Astrocyte of the cerebellum (primary cell): ENCODE measurements at regions not wholly inside any gene's neighbourhood (a gene's known extent, or its start where the extent isn't known, plus 50 kb on each side); places are given as distances from the start of the nearest gene placed in this dataset.

Source experiments
- DNase-seq: peaks from one replicate; pipeline ENCODE4 v3.0.0-alpha.2; 2011; ENCODE audit warnings: low read depth
- H3K4me3 ChIP-seq: 2 replicates; pipeline ENCODE4 v1.5.1; 2011; ENCODE audit warnings: mild to moderate bottlenecking, low read depth, low read length, moderate library complexity
- in situ Hi-C: cut with HindIII; loops from 2 replicates; pipeline ENCODE4 v1.10.0; 2017; ENCODE audit warnings: low sequenced_read_pairs
- TF ChIP-seq, protein P1 (sequence below): IDR thresholded peaks from 2 replicates; pipeline ENCODE4 v1.5.1; 2012; ENCODE audit warnings: low read length, low read depth, moderate library complexity, mild to moderate bottlenecking; ENCODE audit errors: missing control alignments

DNA sequence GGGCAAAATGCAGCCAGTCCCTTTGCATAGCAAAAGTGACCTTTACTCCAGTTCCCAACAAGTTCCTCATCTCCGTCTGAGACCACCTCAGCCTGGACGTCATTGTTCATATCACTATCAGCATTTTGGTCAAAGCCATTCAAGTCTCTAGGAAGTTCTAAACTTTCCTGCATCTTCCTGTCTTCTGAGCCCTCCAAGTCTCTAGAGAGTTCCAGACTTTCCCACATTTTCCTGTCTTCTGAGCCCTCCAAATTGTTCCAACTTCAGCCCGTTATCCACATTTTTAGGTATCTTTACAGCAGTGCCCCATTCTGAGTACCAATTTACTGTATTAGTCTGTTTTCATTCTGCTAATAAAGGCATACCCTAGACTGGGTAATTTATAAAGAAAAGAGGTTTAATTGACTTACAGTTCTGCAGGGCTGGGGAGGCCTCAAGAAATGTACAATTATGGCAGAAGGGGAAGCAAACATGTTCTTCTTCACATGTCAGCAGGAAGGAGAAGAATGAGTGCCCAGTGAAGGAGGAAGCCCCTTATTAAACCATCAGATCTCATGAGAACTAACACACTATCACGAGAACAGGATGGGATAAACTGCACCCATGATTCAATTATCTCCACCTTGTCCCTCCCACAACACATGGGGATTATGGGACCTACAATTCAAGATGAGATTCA is 123.7 kb downstream of the MYCN start:
- no peak for DNase-seq
- no peak overlapping the region for H3K4me3 ChIP-seq
- in situ Hi-C loops, result no loop called here
- TF ChIP-seq, protein P1, sequence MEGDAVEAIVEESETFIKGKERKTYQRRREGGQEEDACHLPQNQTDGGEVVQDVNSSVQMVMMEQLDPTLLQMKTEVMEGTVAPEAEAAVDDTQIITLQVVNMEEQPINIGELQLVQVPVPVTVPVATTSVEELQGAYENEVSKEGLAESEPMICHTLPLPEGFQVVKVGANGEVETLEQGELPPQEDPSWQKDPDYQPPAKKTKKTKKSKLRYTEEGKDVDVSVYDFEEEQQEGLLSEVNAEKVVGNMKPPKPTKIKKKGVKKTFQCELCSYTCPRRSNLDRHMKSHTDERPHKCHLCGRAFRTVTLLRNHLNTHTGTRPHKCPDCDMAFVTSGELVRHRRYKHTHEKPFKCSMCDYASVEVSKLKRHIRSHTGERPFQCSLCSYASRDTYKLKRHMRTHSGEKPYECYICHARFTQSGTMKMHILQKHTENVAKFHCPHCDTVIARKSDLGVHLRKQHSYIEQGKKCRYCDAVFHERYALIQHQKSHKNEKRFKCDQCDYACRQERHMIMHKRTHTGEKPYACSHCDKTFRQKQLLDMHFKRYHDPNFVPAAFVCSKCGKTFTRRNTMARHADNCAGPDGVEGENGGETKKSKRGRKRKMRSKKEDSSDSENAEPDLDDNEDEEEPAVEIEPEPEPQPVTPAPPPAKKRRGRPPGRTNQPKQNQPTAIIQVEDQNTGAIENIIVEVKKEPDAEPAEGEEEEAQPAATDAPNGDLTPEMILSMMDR, result no peak

DNA sequence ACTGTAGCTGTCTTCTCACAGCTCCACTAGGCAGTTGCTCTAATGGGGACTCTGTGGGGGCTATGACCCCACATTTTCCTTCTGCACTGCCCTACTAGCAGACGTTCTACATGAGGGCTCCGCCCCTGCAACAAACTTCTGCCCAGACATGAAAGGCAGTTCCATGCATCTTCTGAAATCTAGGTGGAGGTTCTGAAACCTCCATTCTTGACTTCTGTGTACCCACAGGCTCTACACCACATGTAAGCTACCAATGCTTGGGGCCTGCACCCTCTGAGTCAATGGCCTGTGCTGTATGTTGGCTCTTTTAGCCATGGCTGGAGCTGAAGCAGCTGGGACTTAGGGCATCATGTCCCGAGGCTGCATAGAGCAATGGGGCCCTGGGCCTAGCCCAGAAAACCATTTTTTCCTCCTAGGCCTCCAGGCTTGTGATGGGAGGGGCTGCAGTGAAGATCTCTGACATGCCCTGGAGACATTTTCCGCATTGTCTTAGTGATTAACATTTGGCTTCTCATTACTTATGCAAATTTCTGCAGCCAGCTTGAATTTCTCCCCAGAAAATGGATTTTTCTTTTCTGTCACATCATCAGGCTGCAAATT is 123.0 kb downstream of the MYCN start:
- H3K4me3 ChIP-seq, result no peak overlapping the region
- TF ChIP-seq, protein P1, result no peak
- in situ Hi-C loops, result no loop called here
- DNase-seq, result no peak

DNA sequence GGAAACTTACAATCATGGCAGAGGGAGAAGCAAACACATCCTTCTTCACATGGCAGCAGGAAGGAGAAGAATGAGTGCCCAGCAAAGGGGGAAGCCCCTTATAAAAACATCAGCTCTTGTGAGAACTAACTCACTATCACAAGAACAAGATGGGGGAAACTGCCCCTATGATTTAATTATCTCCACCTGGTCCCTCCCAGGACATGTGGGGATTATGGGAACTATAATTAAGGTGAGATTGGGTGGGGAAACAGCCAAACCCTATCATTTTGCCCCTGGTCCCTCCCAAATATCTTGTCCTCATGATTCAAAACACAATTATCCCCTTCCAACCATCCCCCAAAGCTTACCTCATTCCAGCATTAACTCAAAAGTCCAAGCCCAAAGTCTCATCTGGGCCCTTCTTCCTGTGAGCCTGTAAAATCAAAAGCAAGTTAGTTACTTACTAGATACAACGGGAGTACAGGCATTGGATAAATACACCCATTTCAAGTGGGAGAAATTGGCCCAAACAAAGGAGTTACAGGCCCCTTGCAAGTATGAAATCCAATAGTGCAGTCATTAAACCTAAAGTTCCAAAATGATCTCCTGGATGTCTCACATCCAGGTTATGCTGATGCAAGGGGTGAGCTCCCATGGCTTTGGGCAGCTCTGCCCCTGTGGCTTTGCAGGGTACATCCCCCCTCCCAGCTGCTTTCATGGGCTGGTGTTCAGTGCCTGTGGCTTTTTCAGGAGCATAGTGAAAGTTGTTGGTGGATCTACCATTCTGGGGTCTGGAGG is 122.3 kb downstream of the MYCN start:
- in situ Hi-C loops, result no loop called here

DNA sequence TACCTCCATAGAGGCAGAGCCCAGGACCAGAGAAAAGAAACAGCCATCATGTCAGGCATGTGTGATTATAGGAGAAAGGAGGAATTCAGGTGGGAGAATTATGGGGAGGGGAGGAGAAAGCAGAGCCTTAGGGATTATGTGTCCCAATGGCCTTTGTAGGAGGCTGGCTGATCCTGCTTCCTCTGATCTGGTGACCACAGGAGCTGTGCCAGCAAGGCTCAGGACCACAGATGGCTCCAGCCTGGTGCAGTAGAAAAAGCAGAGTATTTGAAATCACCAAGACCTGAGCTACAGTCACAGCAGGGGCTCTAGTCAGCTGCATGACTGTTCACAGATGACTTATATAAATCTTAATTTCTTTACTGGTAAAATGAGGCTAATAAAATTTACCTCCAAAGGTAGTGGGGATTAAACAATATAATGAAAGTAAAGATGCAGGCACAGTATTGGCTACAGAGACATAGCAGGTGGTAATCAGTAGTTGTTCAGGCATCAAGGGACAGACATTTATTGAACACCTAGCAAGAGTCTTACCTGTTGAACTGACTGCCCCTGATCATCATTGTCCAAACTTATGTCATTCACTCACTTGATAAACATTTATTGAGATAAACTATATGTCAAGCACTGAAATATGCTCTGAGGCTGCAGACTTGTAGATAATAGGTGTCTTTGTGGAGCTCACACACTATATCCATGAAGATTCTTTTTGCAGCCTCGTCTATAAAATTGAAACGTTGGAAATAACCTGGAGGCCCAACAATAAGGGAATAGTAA is 121.3 kb downstream of the MYCN start:
- DNase-seq, result no peak
- TF ChIP-seq, protein P1, result no peak
- in situ Hi-C loops, result no loop called here
- no peak overlapping the region for H3K4me3 ChIP-seq

More for the DNA sequence above, 122.3 kb downstream of the MYCN start:
- TF ChIP-seq, protein P1, result no peak
- H3K4me3 ChIP-seq, result no peak overlapping the region
- no peak for DNase-seq

DNA sequence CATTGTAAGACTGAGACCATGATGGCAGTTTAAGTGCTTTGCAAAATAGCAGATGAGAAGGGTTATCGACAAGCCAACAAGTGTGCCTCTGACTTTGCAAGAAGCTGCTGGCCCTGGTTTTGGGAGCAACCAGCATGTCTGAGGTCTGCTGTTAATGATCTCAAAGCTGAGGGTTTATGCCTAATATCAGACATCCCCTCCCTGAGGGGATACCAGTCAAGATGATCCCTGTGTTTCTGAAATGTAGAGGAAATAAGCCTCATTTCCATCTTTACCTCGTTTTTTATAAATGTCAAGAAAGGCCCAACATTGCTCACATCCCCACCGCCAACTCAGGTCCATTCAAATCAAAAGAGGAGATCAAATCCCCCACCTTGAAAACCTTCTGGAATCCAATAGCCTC is 120.6 kb downstream of the MYCN start:
- TF ChIP-seq, protein P1, result no peak
- no peak overlapping the region for H3K4me3 ChIP-seq
- in situ Hi-C loops, result no loop called here
- DNase-seq, result no peak

DNA sequence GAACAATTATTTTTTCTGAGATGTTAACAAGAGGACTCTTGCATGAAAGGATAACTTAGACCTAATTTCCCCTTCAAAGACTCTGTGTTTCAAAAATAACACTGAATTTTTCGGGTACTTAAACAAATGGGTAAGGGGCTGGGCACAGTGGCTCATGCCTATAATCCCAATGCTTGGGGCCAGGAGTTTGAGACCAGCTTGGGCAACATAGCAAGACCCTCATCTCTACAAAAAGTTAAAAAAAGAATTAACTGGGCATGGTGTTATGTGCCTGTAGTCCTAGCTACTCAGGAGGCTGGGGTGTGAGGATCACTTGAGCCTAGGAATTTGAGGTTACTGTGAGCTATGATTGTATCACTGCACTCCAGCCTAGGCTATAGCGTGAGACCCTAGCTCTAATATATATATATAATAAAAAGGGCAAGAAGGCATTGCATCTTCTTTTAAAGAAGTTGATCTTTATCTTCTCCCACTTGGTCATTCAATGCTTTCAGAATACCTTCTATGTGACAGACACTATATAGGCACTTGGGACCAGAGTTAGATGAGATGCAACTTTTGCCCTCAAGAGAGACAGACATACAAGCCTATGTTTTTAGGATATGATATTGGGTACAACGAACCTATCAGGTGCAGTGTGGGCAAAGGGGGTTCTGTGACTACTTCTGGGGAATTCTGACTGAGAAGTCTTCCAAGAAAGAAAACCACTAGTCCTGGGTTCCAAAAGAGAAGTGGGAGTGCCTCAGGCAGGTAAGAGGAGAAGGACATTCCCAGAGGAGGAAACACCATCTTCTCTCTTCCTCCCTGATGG is 120.0 kb downstream of the MYCN start:
- TF ChIP-seq, protein P1, result no peak
- in situ Hi-C loops, result no loop called here
- no peak for DNase-seq
- H3K4me3 ChIP-seq, result no peak overlapping the region
